Lower leg skin (tissue), 3 donors: ENCODE measurements at regions not wholly inside any gene's neighbourhood (a gene's known extent, or its start where the extent isn't known, plus 50 kb on each side); places are given as distances from the start of the nearest gene placed in this dataset.

Experiments
- POLR2A ChIP-seq, 2 donors: fragments of 450-650 bp; IDR thresholded peaks; one replicate each; pipeline ENCODE4 v1.6.1; 2016 to 2017; ENCODE audit warnings: antibody characterized with exemption in 2 of 2, mild to moderate bottlenecking in 1 of 2, moderate library complexity in 1 of 2
- TF ChIP-seq, protein P1 (sequence below), 3 donors: fragments of 450-650 bp; IDR thresholded peaks; one replicate each; pipeline ENCODE4 v1.5.1; 2016; ENCODE audit warnings: antibody characterized with exemption in 3 of 3, mild to moderate bottlenecking in 3 of 3, moderate library complexity in 2 of 3

DNA sequence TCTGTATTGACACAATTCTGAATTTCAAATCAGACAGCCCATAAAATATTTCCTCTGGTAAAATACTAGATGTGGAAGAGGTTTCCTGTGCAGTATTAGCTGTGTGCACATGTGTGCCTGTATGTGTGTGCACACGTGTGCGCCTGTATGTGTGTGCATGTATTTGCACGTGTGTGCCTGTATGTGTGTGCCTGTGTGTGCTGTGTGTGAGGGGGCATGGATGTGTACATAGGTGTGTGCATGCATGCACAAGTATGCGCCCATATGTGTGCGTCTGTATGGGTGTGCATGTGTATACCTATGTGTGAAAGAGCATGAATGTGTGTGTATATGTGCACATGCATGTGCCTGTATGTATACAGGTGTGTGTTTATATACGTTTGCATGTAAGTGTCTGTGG is 191.4 kb downstream of the KLF6 start:
- no peak for TF ChIP-seq POLR2A (IDR thresholded peaks at IDR 0.05)
- TF ChIP-seq, protein P1, sequence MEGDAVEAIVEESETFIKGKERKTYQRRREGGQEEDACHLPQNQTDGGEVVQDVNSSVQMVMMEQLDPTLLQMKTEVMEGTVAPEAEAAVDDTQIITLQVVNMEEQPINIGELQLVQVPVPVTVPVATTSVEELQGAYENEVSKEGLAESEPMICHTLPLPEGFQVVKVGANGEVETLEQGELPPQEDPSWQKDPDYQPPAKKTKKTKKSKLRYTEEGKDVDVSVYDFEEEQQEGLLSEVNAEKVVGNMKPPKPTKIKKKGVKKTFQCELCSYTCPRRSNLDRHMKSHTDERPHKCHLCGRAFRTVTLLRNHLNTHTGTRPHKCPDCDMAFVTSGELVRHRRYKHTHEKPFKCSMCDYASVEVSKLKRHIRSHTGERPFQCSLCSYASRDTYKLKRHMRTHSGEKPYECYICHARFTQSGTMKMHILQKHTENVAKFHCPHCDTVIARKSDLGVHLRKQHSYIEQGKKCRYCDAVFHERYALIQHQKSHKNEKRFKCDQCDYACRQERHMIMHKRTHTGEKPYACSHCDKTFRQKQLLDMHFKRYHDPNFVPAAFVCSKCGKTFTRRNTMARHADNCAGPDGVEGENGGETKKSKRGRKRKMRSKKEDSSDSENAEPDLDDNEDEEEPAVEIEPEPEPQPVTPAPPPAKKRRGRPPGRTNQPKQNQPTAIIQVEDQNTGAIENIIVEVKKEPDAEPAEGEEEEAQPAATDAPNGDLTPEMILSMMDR (IDR thresholded peaks at IDR 0.05) = no peak
